ENCODE measurements at regions not wholly inside any gene's neighbourhood (a gene's known extent, or its start where the extent isn't known, plus 50 kb on each side); places are given as distances from the start of the nearest gene placed in this dataset.

- Histone ChIP-seq H4K91ac (ENCODE audit: insufficient read length, low read depth, low read length) (no peak overlapping the region), H3K9ac (ENCODE audit: extremely low read depth, insufficient read length, low read length) (no peak overlapping the region), H3K27me3 (ENCODE audit: insufficient read depth, low read length) (no peaks in the 10 kb centered on the region), H3K4me2 (ENCODE audit: insufficient read depth, insufficient read length, low read length) (no peak overlapping the region), H3K27ac (ENCODE audit: insufficient read length, low read depth, low read length) (no peak overlapping the region), H3K4me1 (ENCODE audit: insufficient read depth, low read length) (peaks cover 3% of the 10 kb centered on the region; the same call in 1 of the 2 replicates), H2AFZ (ENCODE audit: low read length) (no peak overlapping the region), H3K23me2 (ENCODE audit: insufficient read length, low read depth, low read length, poor library complexity, severe bottlenecking) (no peaks in the 10 kb centered on the region), H4K20me1 (ENCODE audit: control insufficient read depth, insufficient read depth, insufficient read length) (no peaks in the 10 kb centered on the region), H3K14ac (ENCODE audit: insufficient read depth, low read length) (no peak overlapping the region), H3K56ac (ENCODE audit: insufficient read length, low read depth, low read length) (no peak overlapping the region), H2BK5ac (ENCODE audit: insufficient read length, low read length) (no peak overlapping the region), H4K8ac (replicated peaks; ENCODE audit: insufficient read length, low read depth, low read length) (no peak overlapping the region), H3K4ac (ENCODE audit: low read depth, low read length) (no peak overlapping the region), H2AK5ac (ENCODE audit: insufficient read length, low read length) (no peak overlapping the region), H3K9me3 (ENCODE audit: control insufficient read depth, low read depth, low read length) (no peaks in the 10 kb centered on the region), H2BK120ac (ENCODE audit: low read depth, low read length, poor library complexity, severe bottlenecking) (no peak overlapping the region), H2BK20ac (ENCODE audit: low read depth, low read length, poor library complexity, severe bottlenecking) (no peak overlapping the region), H3K23ac (ENCODE audit: insufficient read length, low read depth, low read length) (no peak overlapping the region), H2BK15ac (ENCODE audit: low read depth, low read length) (no peak overlapping the region), H4K5ac (ENCODE audit: insufficient read length, low read depth, low read length) (no peak overlapping the region), H3K18ac (ENCODE audit: insufficient read length, low read depth, low read length) (no peak overlapping the region), H3K79me2 (ENCODE audit: insufficient read depth, low read length) (no peaks in the 10 kb centered on the region), H2BK12ac (ENCODE audit: insufficient read length, low read depth, low read length) (no peak overlapping the region), H3K79me1 (ENCODE audit: insufficient read depth, low read depth, low read length, poor library complexity, severe bottlenecking) (no peaks in the 10 kb centered on the region), H3T11ph (ENCODE audit: low read length) (no peak overlapping the region)
- H3K4me3 Mint-ChIP-seq: no peak overlapping the region
- peaks cover 7 to 14% (median 8%) of the 10 kb centered on the region in 3 experiments for H3K36me3 Mint-ChIP-seq (ENCODE audit: insufficient read depth in 1 of 3, low read depth in 3 of 3)
- 0 out of 7 replicates have a peak overlapping the region, but pooled peaks of 1 of the 3 experiments have one; percentile 69 for H3K27ac Mint-ChIP-seq
- no CpG with 5 or more reads among the region's 6 CpGs for WGBS (ENCODE audit: extremely low coverage, insufficient read length, low lambda C conversion rate)
- peaks cover 10 to 11% of the 10 kb centered on the region in 2 experiments for H3K9me3 Mint-ChIP-seq
- no peaks in the 10 kb centered on the region for H3K27me3 Mint-ChIP-seq (ENCODE audit: low read depth)
- TF ChIP-seq CTCF (conservative IDR thresholded peaks at IDR 0.05): no peak
- DNase-seq: no peak
- peaks cover 17 to 24% of the 10 kb centered on the region in 2 experiments for H3K4me1 Mint-ChIP-seq
Measured at GRCh38 chr13:50228527-50228926, 213.3 kb downstream of the KCNRG start.

All from H9 (cell line).